ENCODE measurements at regions not wholly inside any gene's neighbourhood (a gene's known extent, or its start where the extent isn't known, plus 50 kb on each side); places are given as distances from the start of the nearest gene placed in this dataset.

DNA sequence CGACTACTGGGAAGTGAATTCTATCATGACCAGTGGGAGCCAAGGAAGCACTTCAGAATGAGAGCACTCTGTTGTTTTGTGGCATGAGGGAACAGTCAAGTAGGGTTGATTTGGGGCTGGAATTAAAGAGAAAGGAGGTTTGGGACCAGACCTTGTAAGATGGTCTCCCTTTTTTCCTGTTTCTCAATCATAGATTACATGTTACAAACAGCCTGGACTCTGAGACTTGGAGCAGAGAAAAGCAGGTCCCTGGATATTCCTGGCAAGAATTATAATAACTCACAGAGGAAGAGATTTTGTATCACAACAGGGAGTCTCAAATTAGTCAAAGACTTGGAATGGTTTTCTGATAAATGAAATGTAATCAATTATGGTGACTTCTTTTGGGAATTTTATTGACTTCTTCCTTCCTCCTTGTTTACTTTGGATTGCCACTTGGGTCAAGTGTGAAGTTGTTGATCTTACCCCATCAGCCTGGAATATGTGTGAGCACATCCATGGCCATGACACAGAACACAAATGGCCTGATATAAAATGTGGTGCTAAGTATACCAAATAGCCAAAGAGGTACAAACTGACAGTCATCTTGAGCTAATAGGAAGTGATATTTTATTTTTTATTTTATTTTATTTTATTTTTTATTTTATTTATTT, 131.0 kb upstream of the OSMR start (continued):
- TF ChIP-seq ZNF174 (tag by site-specific recombination; IDR thresholded peaks at IDR 0.05) (no peak), ZNF10 (tag by site-specific recombination; IDR thresholded peaks at IDR 0.05) (no peak), ZNF157 (tag by site-specific recombination; IDR thresholded peaks at IDR 0.05) (no peak), ZNF23 (tag by site-specific recombination; IDR thresholded peaks at IDR 0.05; ENCODE audit: borderline replicate concordance) (no peak), ZNF571 (tag by site-specific recombination; IDR thresholded peaks at IDR 0.05) (no peak)

DNA sequence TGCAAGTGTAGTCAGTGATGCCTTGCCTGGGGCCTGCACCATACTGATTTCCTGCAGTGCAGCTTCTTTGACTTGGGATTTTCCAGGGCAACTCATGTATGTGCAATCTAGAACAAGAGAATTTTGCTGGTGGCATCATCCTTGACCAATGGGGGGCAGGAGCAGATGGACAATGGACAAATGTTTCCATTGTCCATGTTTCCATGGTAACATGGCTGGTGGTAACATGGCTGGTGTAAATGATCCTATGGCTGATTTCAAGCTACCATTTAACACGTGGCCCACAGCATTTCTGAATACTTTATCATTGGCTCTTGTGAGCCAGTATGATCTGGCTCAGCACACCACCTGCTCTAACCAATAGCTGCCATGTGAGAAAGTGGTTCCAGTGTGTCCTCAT, 130.1 kb upstream of the OSMR start:
- Histone ChIP-seq H3K9me3 (ENCODE audit: control insufficient read depth, insufficient read depth, low read depth, low read length) (no peaks in the 10 kb centered on the region), H3K4me3 (ENCODE audit: low read depth, low read length) (no peak overlapping the region), H3K4me1 (ENCODE audit: control insufficient read depth, insufficient read depth, low read length) (no peaks in the 10 kb centered on the region), H3K27ac (ENCODE audit: extremely low read depth, low read depth, low read length) (no peak overlapping the region), H3K36me3 (ENCODE audit: control insufficient read depth in 2 of 2, insufficient read depth in 1 of 2, low read length in 2 of 2) (no peaks in the 10 kb centered on the region)
- ChIA-PET CTCF (interaction anchor here (1.7 kb wide), 1 partner anchor 93 kb away, joined by 6 read pairs; no protein-coding TSS in a partner anchor), POLR2A (no interaction called here)
- TF ChIP-seq ZNF837 (tag by site-specific recombination; IDR thresholded peaks at IDR 0.05) = no peak
- no peak for TF ChIP-seq ZNF707 (tag by site-specific recombination; IDR thresholded peaks at IDR 0.05)
- no peak for TF ChIP-seq ZNF558 (tag by site-specific recombination; IDR thresholded peaks at IDR 0.05)
- TF ChIP-seq, protein P1, sequence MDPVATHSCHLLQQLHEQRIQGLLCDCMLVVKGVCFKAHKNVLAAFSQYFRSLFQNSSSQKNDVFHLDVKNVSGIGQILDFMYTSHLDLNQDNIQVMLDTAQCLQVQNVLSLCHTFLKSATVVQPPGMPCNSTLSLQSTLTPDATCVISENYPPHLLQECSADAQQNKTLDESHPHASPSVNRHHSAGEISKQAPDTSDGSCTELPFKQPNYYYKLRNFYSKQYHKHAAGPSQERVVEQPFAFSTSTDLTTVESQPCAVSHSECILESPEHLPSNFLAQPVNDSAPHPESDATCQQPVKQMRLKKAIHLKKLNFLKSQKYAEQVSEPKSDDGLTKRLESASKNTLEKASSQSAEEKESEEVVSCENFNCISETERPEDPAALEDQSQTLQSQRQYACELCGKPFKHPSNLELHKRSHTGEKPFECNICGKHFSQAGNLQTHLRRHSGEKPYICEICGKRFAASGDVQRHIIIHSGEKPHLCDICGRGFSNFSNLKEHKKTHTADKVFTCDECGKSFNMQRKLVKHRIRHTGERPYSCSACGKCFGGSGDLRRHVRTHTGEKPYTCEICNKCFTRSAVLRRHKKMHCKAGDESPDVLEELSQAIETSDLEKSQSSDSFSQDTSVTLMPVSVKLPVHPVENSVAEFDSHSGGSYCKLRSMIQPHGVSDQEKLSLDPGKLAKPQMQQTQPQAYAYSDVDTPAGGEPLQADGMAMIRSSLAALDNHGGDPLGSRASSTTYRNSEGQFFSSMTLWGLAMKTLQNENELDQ (tag by site-specific recombination; IDR thresholded peaks at IDR 0.05; ENCODE audit: low read depth) = no peak
- no peak for TF ChIP-seq ZNF623 (tag by site-specific recombination; IDR thresholded peaks at IDR 0.05)
- TF ChIP-seq SETDB1 (IDR thresholded peaks at IDR 0.05; ENCODE audit: insufficient read length, low read length) = no peak
- TF ChIP-seq, protein P2, sequence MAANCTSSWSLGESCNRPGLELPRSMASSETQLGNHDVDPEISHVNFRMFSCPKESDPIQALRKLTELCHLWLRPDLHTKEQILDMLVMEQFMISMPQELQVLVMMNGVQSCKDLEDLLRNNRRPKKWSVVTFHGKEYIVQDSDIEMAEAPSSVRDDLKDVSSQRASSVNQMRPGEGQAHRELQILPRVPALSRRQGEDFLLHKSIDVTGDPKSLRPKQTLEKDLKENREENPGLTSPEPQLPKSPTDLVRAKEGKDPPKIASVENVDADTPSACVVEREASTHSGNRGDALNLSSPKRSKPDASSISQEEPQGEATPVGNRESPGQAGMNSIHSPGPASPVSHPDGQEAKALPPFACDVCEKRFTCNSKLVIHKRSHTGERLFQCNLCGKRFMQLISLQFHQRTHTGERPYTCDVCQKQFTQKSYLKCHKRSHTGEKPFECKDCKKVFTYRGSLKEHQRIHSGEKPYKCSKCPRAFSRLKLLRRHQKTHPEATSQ (tag by site-specific recombination; IDR thresholded peaks at IDR 0.05) = no peak
- TF ChIP-seq, protein P3, sequence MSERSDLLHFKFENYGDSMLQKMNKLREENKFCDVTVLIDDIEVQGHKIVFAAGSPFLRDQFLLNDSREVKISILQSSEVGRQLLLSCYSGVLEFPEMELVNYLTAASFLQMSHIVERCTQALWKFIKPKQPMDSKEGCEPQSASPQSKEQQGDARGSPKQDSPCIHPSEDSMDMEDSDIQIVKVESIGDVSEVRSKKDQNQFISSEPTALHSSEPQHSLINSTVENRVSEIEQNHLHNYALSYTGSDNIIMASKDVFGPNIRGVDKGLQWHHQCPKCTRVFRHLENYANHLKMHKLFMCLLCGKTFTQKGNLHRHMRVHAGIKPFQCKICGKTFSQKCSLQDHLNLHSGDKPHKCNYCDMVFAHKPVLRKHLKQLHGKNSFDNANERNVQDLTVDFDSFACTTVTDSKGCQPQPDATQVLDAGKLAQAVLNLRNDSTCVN (tag by site-specific recombination; optimal IDR thresholded peaks at IDR 0.05) = no peak
- no peak for TF ChIP-seq ZNF366 (tag by site-specific recombination; conservative IDR thresholded peaks at IDR 0.05)

DNA sequence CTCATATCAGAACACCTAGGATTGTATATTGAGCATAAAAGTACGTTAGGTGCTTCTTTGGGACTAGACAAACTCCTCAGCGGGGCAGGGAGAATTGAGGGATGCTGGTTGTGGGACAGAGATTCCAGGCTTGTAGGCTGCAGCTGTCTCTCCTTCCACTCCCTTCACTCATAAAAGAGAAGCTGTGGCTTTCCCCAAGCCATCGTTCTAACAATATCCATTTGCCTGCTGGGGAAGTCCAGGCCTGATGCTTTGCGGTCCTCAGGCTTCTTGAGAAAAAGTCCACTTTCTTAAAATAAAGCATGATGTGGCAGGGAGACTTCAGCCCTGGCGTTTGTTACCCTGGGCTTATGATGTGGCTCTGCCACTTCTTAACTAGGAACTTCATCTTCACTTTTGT, 129.3 kb upstream of the OSMR start:
- no peak overlapping the region for H3K27ac ChIP-seq (ENCODE audit: extremely low read depth, low read depth, low read length)
- no peaks in the 10 kb centered on the region for H3K36me3 ChIP-seq (ENCODE audit: control insufficient read depth in 2 of 2, insufficient read depth in 1 of 2, low read length in 2 of 2)
- POLR2A ChIA-PET = no interaction called here
- TF ChIP-seq ZNF510 (tag by site-specific recombination; IDR thresholded peaks at IDR 0.05; ENCODE audit: insufficient replicate concordance) (no peak), TCF7L2 (IDR thresholded peaks at IDR 0.05; ENCODE audit: borderline replicate concordance, low read depth, low read length) (no peak), GFI1B (tag by site-specific recombination; IDR thresholded peaks at IDR 0.05) (no peak), SCRT1 (tag by site-specific recombination; IDR thresholded peaks at IDR 0.05; ENCODE audit: borderline replicate concordance) (no peak), ZNF350 (tag by site-specific recombination; IDR thresholded peaks at IDR 0.05) (no peak), ZNF76 (tag by site-specific recombination; IDR thresholded peaks at IDR 0.05; ENCODE audit: borderline replicate concordance, low read depth) (no peak), ZNF768 (tag by site-specific recombination; IDR thresholded peaks at IDR 0.05) (no peak), SALL2 (tag by site-specific recombination; IDR thresholded peaks at IDR 0.05; ENCODE audit: borderline replicate concordance) (no peak), ZBTB21 (tag by site-specific recombination; IDR thresholded peaks at IDR 0.05) (no peak), ZNF521 (tag by site-specific recombination; IDR thresholded peaks at IDR 0.05) (no peak), ZNF664 (tag by site-specific recombination; IDR thresholded peaks at IDR 0.05) (no peak), ZEB2 (tag by site-specific recombination; IDR thresholded peaks at IDR 0.05) (no peak)
- TF ChIP-seq, protein P4, sequence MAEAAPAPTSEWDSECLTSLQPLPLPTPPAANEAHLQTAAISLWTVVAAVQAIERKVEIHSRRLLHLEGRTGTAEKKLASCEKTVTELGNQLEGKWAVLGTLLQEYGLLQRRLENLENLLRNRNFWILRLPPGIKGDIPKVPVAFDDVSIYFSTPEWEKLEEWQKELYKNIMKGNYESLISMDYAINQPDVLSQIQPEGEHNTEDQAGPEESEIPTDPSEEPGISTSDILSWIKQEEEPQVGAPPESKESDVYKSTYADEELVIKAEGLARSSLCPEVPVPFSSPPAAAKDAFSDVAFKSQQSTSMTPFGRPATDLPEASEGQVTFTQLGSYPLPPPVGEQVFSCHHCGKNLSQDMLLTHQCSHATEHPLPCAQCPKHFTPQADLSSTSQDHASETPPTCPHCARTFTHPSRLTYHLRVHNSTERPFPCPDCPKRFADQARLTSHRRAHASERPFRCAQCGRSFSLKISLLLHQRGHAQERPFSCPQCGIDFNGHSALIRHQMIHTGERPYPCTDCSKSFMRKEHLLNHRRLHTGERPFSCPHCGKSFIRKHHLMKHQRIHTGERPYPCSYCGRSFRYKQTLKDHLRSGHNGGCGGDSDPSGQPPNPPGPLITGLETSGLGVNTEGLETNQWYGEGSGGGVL (tag by site-specific recombination; IDR thresholded peaks at IDR 0.05) = no peak
- no peak overlapping the region for H3K4me3 ChIP-seq (ENCODE audit: low read depth, low read length)
- CTCF ChIA-PET = no interaction called here
- H3K9me3 ChIP-seq (ENCODE audit: control insufficient read depth, insufficient read depth, low read depth, low read length) = no peaks in the 10 kb centered on the region
- H3K4me1 ChIP-seq (ENCODE audit: control insufficient read depth, insufficient read depth, low read length) = no peaks in the 10 kb centered on the region
